ENCODE measurements at regions not wholly inside any gene's neighbourhood (a gene's known extent, or its start where the extent isn't known, plus 50 kb on each side); places are given as distances from the start of the nearest gene placed in this dataset.
"Not testable (repeated sequence)": the region's sequence is repeated elsewhere in the genome, so short reads cannot be mapped to it uniquely, and the experiment has no call there.

DNA sequence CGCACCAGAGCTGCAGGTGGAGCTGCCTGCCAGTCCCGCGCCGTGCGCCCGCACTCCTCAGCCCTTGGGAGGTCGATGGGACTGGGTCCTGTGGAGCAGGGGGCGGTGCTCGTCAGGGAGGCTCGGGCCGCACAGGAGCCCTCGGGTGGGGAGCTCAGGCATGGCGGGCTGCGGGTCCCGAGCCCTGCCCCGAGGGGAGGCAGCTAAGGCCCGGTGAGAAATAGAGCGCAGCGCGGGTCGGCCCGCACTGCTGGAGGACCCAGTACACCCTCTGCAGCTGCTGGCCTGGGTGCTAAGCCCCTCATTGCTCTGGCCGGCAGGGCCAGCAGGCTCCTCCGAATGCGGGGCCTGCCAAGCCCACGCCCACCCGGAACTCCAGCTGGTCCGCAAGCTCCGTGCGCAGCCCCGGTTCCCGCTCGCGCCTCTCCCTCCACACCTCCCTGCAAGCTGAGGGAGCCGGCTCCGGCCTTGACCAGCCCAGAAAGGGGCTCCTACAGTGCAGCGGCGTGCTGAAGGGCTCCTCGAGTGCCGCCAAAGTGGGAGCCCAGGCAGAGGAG is 403.7 kb upstream of the KLHL1 start:
- DNase-seq (ENCODE audit: low read depth): not testable (repeated sequence)

- no peak for DNase-seq (ENCODE audit: low read depth)
These were observed 397.6 kb upstream of the KLHL1 start for GRCh38 chr13:70505809-70506208.

GRCh38 chr13:70502944-70503343 is 394.7 kb upstream of the KLHL1 start:
- no peak for DNase-seq (ENCODE audit: low read depth)

DNA sequence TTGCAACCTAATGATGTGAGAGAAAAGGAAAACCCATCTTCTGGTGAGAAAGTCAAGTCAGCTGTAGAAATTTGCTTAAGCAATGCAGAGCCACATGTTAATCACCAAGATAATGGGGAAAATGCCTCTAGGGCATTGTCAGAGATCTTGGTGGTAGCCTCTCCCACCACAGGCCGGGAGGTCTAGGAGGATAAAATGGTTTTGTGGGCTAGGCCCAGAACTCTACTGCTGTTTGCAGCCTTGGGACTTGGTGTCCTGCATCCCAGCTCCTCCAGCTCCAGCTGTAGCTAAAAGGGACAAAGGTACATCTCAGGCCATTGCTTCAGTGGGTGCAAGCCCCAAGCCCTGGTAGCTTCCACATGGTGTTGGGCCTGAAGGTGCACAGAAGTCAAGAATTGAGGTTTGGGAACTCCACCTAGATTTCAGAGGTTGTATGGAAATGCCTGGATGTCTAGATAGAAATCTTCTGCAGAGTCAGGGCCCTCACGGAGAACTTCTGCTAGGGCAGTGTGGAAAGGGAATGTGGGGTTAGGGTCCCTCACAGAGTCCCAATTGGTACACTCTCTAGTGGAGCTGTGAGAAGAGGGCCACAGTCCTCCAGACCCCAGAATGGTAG is 382.2 kb upstream of the KLHL1 start:
- no peak for DNase-seq (ENCODE audit: low read depth)

- no peak for DNase-seq (ENCODE audit: low read depth)
These were observed 376.7 kb upstream of the KLHL1 start for GRCh38 chr13:70484931-70485330.

- no peak for DNase-seq (ENCODE audit: low read depth)
These were observed 375.5 kb upstream of the KLHL1 start for GRCh38 chr13:70483599-70484276.

GRCh38 chr13:70473907-70474306 is 365.7 kb upstream of the KLHL1 start:
- DNase-seq (ENCODE audit: low read depth): no peak

DNA sequence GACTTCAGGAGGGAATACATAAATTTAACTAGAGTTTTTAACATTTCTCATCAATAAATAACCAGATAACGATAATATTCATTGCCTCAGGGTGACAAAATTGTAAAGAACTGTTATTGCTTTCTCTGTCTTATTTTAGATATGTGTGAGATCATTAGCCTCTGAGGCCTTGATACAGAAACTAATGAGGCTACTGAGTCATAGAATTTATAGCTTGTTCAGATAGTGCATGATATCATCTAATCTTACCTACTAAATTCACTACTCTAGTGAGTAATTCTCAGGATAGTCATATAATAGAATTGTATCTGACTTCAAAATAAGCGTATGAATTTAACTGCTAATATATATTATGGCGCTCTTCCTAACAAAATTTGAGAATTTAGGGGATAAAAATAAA is 360.8 kb upstream of the KLHL1 start:
- no peak for DNase-seq (ENCODE audit: low read depth)

GRCh38 chr13:70457474-70457873 is 349.2 kb upstream of the KLHL1 start:
- DNase-seq (ENCODE audit: low read depth): no peak

DNA sequence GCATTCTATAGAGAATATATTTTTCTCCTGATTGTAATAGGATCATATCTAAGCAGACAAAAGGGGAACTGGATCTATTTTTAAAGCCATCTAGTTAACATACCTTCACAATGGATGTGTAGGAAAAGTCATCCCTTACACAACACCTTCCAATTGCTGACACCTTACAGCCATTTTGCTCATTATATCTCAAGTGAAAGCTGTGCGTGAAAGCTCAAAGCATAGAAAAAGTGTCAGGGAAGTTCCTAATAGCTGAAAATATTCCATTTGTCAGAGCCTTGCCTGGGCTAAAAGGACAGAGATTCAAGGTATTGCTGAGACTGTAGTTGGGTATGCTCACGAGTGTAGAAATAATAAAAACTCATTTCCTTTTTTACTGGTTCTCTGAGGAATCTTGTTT is 340.6 kb upstream of the KLHL1 start:
- DNase-seq (ENCODE audit: low read depth): no peak

- DNase-seq (ENCODE audit: low read depth): no peak
These were observed 324.1 kb upstream of the KLHL1 start for GRCh38 chr13:70432276-70432805.

GRCh38 chr13:70430256-70430655 is 322.0 kb upstream of the KLHL1 start:
- DNase-seq (ENCODE audit: low read depth): no peak

GRCh38 chr13:70424928-70425327 is 316.7 kb upstream of the KLHL1 start:
- no peak for DNase-seq (ENCODE audit: low read depth)

DNA sequence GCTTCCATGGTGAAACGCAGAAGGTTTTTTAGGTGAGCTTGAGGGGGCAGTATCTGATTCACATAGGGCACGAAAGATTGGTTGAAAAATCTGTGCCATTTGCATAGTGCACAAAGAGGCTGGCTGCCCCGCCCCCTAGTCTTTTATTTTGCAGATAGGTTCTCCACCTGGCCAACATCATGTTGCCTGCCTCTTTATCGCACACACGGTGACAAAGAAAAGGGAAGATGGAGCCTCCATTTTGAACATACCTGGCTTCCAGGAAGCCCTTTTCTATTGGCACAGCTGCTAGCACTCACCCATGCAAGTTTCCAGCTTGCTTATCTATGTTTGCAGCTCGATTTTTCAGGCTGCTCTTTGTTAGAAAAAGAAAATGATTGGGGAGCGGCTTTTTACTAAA is 316.2 kb upstream of the KLHL1 start:
- DNase-seq (ENCODE audit: low read depth): no peak

DNA sequence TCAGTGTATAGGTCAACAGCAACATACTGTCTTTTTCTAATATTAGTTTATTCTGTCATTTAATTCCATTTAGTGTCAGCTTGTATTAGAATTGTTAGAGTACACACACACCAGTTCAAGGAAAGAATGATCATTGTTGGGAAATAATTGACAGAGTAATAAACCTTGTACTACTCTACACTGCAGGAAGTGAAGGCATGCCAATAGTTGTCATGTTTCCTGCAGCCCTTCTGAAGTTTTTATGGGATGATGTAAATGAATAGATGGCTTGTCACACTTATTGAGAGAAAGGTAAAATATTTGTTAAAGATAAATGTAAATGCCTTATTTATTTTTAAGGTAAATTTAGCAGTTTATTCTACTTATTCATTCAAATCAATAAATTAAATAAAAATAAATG is 306.9 kb upstream of the KLHL1 start:
- DNase-seq (ENCODE audit: low read depth): no peak

- no peak for DNase-seq (ENCODE audit: low read depth)
These were observed 300.6 kb upstream of the KLHL1 start for GRCh38 chr13:70408865-70409264.

GRCh38 chr13:70407486-70407885 is 299.2 kb upstream of the KLHL1 start:
- DNase-seq (ENCODE audit: low read depth): no peak

GRCh38 chr13:70405266-70405665 is 297.0 kb upstream of the KLHL1 start:
- DNase-seq (ENCODE audit: low read depth): no peak

- DNase-seq (ENCODE audit: low read depth): no peak
These were observed 285.8 kb upstream of the KLHL1 start for GRCh38 chr13:70394031-70394548.

DNA sequence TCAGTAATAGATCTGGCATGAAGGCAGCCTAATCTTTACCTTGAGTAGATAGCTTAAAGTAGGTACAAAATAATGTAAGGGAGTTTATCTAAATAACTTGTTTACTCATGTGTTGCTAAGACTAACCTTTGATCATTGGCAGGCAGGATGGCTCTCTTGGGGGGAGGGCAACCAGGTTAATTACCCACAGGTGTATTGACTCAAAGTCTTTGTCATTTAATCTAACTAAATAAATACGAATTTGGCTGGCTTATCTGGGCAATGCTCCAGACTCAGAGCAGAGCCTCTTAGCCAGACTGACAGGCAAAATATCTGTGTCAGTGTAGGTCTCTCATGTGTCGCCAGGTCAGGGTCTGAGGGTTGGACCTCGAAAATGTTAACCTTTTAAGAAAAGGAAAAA is 283.4 kb upstream of the KLHL1 start:
- no peak for DNase-seq (ENCODE audit: low read depth)

GRCh38 chr13:70390968-70391367 is 282.7 kb upstream of the KLHL1 start:
- DNase-seq (ENCODE audit: low read depth): no peak

- no peak for DNase-seq (ENCODE audit: low read depth)
These were observed 281.8 kb upstream of the KLHL1 start for GRCh38 chr13:70390064-70390463.

DNA sequence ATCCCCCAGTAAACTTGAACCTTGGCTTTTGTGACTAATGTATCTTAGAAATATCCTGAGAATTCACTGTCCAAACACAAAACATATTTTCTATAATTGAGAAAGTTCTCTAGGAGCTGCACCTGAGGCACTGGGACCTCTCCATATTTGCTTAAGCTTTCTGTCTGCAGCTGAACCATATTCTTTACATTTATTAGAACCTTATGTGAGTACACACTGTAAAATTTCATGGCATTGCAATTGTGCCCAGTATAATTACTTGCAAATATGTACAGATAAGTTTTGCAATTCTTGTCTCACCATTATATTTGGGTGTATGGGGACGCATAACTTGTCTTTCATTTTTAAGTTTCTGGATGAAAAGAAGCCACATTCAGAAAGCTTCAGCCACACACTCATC is 280.7 kb upstream of the KLHL1 start:
- DNase-seq (ENCODE audit: low read depth): no peak
